NCI-H226 (cell line): ENCODE measurements at regions not wholly inside any gene's neighbourhood (a gene's known extent, or its start where the extent isn't known, plus 50 kb on each side); places are given as distances from the start of the nearest gene placed in this dataset.
"Not testable (repeated sequence)": the region's sequence is repeated elsewhere in the genome, so short reads cannot be mapped to it uniquely, and the experiment has no call there.

ENCODE experiments used
- DNase-seq: peaks from one replicate; pipeline ENCODE4 v3.0.0-alpha.2; 2015

DNA sequence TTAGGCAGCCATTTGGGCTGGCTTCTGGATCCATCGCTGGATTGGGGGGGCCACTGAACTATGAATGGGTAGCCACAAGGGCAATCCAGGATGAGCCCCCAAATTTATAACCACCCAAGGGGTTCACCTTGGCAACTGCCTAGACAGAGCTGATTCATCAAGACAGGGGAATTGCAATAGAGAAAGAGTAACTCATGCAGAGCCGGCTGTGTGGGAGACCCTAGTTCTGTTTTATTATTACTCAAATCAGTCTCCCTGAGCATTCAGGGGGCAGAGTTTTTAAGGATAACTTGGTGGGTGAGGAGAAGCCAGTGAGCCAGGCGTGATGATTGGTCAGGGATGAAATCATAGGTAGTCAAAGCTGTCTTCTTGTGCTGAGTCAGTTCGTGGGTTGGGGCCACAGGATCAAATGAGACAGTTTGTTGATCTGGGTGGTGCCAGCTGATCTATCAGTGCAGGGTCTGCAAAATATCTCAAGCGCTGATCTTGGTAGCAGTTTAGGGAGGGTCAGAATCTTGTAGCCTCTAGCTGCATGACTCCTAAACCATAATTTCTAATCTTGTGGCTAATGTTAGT, 57.9 kb downstream of the DNAJB9 start:
- no peak for DNase-seq

DNA sequence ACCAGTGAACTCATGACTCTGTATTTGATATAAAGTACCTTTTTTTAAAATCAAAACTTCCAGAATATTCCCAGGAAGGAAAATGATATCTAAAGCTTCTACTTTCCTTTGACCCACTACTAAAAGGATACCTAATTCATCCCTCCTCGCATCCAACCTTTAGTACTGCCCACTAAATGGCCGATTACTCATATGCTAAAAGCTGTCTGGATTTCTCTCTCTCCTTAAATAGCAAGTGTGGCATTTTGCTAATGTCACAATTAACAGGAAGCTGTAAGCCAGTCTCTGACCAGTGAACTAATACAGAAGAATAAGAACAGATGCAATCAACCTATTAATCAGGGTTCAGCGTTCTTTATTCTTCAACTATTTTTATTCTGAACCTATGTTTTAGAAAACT, 59.0 kb downstream of the DNAJB9 start:
- DNase-seq = no peak

DNA sequence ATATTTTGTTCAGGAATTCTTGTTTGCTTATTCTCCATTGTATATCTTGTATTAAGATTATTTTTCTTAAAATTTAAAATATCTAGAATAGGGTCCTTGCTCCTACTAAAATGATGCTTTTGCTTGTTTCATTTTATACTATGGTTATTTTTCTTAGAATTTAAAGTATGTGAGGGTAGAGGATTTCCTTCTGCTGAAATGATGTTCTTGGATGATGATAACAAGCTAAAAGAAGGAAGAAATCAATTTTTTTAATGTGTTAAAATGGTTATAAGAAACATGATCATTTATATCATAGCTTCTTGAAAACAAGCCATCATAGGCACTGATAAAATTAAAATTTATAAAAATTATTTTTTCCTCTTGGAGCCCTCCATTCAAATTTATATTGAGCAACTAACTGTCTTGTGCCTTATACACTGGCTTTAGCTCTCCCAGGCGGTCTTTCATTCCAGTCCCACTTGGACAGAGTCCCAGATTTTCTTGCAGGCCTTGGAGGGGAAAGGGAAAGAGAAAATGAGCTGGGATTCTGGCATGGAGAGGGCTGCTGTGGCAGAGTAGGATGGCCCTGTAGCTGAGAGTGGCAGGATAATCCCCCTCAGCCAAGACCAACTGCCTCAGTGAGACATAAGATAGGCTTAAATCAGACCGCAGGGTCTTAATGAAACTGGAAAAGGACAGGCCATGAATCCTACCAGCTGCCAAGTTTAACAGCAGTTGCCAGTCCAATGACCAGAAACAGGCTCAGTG, 60.2 kb downstream of the DNAJB9 start:
- no peak for DNase-seq

DNA sequence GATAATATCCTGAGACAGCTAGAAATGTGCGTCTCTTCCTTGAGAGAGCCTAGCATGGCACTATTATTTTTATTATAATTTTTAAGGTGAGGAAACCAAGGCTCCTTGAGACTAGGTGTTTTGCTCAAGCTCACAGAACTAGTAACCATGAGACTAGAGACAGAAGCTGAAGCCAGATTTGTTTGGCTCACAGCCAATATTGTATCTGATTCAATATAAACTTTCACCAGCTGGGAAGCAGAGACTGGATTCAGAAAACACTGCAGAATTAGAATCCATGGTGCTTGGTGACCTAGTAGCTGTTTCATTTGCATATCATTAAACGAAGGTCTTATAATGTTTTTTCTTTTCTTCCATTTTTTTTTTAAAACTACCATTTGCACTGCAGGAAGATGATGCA, 64.4 kb downstream of the DNAJB9 start:
- no peak for DNase-seq

DNA sequence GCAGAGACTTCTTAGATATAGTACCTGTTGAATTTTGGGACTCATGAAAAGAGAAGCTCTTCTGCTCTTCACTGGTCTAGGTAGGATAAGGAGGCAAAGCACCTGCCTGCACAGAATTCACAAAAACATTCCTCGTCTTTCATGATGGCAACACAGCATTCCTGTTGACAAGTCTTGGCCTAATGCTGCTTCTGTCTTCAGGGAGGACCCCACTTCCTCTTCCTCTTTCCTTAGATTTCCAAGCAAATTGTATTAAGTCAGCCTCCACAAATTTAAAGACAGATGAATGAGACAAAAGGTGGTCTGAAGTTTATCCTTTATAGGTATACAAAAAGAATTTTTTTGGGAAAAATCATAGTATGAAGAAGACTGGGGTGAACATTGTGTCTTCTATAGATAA, 64.9 kb downstream of the DNAJB9 start:
- DNase-seq = no peak

DNA sequence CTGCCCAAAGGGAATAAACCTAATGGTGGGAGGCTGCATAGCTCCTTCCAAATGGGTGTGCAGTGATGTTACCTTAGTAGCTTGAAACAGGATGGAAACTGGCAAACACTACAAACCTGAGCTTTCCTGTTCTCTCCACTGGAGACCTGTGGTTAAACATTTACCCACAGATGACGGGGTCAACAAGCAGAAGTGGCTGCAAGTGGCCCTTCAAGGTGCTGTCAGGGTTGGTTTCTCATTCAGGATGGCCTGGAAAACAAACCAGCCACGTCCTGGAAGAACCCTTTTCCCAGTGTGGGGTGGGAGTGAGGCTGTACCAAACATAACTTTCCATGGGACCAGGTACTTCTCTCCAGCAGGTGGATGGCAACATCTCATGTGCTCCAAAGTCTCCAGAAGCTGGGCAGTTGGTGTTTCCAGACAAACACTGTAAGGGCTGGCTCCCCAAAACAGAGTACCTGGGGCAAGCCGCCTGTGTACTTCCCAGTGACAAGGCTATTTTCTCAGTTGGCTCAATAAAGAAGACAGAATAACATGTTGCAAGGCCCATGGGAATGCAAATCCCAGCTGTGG, 67.5 kb downstream of the DNAJB9 start:
- no peak for DNase-seq

DNA sequence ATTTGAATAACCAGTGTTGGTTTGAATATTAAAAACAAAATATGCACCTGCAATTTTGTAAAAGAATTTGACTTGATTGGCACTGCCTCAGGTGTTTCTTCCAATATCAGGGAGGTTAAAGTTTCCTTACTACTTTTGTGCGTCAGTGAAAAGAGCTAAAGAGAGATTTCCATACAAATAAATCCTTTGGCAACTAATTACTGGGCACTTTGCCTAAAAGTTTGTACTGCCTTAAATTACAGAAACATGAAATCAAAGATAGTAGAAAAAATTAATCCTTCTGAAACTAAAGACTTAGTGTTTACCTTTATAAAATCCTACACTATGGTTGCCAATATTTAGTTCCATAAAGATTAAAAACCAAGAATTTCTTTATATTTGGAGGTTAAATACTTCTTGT, 72.5 kb downstream of the DNAJB9 start:
- no peak for DNase-seq

DNA sequence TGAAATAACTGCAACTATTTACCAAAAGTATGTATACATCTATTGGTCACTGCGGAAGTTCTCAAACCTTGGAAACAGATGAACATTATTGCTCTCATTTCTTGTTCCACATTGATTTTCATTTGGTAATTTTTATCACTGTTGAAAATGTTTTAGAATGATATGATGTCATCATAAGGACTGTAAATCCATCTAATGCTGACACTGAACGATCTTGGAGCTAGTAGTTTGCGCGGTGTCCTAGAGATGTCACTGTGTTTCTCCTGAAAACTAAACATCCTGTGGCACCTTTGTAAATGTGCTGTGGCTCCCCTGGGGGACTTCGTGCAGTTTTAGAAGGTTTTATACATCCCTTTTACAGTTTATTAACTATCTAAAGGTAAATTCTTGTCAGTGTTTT, 73.5 kb downstream of the DNAJB9 start:
- no peak for DNase-seq

DNA sequence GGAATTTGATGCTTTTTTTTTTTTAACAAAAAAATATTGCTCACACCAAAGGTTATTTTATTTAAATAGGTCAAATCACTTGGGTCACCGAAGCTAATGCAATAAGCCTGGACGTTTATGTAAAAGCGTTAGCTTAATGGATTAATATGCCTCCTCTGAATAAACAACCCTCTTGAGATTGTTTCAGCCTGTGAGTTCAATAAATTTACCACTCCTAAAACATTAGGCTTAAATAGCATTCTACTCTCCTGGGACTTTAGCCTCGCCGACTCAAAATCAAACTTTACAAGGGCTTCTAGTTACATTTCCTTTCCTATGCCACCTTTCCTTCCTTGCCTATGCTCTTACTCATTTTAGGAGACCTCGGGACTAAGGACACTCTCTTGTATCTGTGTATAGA, 79.3 kb downstream of the DNAJB9 start:
- no peak for DNase-seq

DNA sequence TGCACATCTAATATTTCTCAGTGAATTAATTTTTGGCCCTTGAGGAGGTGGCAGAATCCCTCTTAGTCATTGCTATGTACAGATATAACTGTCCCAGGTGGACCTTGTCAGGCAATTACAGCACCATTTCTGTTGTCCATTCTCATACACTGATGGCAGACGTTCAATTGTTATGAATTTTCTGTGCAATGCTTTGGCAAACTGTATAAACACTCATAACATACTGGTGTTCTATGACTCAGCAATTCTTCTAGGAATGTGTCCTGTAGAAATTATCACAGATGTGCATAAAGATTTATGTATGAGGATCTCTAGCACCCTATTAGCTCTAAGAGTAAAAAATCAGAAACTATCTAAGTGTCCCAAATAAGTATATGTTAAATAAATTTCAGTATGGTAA, 80.8 kb downstream of the DNAJB9 start:
- peak; percentile 2 for DNase-seq

DNA sequence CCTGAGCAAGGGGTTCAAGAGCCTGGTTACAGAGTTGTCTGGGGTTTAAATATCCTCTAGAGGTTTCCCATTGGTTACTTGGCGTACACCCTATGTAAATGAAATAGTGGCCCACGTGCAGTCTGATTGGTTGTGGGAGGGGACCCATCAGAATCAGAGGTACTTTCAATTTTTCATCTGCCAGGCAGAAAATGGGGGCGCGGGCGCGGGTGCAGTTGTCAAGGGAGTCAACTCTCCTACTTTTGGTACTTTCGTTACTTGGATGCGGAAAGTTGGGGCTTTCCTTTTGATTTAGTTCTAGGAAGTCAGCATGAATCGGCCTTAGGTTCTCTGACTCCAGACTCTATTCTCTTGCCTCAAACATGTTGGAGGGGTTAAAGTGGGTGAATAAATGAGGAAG, 83.2 kb downstream of the DNAJB9 start:
- no peak for DNase-seq

DNA sequence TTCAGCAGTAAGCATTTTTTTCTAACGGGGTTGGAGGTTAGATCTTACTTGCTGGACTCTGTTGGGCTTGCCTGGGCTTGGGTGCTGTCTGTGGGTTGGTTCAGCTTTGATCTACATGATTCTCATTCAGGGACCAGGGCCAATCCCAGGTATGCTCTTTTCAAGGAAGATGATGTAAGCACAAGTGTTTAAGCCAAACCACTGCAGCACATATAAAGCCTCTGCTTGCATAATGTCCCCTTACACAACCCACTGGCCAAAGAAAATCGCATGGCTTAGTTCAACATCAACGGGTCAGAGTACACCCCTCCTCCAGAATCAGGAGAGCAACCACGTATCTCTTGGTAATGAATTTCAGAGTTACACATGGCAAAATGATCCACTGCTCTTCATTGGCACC, 83.9 kb downstream of the DNAJB9 start:
- no peak for DNase-seq

DNA sequence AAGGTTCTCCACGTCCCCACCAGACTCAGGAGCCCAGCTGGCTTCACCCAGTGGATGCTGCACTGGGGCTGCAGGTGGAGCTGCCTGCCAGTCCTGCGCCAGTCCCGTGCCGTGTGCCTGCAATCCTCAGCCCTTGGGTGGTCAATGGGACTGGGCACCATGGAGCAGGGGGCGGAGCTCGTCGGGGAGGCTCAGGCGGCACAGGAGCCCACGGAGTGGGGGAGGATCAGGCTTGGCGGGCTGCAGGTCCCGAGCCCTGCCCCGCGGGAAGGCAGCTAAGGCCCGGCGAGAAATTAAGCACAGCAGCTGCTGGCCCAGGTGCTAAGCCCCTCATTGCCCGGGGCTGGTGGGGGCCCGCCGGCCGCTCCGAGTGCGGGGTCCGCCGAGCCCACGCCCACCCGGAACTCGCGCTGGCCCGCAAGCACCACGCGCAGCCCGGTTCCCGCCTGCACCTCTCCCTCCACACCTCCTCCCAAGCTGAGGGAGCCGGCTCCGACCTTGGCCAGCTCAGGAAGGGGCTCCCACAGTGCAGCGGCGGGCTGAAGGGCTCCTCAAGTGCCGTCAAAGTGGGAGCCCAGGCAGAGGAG, 87.6 kb downstream of the DNAJB9 start:
- not testable (repeated sequence) for DNase-seq

DNA sequence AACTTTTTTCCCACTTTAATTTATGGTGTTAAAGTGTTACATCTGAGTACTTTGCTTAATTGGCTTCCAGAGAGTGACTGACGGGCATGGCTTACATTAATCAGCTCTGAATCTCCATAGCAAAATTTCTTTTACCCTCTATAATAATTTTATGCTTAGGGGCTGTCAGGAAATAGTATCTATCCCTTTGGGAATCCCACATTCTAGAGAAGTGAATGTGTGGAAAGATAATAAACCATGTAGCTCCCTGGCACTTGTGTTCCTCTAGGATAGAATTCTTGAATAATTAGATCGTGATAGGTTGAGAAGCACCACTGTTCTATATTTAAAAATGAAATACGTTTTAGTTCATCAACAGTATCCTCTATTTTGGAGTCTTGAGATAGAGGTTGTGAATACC, 89.6 kb downstream of the DNAJB9 start:
- DNase-seq = no peak

DNA sequence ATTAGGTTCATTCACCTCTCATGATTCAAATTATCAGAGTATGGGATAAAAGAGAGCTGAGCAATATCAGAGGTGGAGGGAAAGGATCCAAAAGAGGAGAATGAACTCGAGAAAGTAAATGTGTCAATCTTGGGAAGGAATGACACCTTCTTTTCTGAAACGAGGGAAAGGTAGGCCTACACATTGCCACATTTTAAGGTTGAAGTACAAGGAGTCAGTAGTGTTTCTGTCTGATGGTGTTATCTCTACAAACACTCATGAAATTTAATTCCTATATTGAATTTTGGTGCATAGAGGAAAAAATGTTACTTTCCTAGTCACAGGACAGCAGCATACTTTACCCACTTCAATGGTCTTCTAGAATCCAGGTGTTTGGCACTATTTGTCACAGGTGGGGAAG, 90.2 kb downstream of the DNAJB9 start:
- DNase-seq = no peak

DNA sequence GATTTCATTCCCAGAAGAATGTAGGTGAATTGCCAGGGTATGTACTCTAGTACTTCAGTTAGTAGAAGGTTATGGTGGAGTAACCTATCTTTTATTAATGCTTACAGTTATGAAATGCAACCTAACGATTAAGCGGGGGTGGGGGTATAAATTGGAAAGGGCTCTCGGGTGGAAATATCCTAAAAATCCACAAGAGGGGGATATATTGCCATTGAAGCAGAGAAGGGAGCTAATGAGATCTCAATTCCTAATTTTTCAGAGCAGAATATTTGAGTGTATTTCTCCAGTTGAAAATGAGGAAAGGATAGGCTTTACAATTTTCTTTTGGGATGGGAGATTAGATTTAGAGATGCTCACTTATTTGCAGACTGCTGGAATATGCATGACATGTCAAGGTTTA, 90.8 kb downstream of the DNAJB9 start:
- no peak for DNase-seq

DNA sequence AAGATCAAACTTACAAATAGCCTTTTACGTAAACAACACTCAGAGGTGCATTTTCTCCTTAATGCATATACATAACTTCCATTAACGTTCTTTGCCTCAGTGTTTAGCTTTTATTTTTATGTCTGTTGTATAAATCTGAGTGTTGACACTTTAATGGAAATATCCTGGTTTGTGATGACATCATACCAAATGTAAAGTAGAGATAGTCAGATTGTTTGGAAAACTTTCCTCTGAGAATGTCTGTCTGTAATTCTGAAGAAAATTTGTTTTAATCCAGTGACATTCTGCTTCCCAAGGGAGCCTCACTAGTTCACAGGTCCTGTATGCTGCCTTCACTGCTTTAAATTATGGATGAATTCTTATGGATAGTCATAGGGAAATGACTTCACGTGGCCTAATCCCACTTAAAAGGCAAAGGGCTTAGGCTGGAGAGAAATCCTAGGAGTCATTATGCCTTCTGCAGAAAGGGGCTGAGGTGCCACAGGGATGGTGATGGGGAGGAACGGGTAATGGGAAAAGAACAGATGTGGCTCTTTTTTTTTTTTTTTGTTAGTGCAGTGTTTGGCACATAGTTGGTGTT, 93.2 kb downstream of the DNAJB9 start:
- DNase-seq = no peak

DNA sequence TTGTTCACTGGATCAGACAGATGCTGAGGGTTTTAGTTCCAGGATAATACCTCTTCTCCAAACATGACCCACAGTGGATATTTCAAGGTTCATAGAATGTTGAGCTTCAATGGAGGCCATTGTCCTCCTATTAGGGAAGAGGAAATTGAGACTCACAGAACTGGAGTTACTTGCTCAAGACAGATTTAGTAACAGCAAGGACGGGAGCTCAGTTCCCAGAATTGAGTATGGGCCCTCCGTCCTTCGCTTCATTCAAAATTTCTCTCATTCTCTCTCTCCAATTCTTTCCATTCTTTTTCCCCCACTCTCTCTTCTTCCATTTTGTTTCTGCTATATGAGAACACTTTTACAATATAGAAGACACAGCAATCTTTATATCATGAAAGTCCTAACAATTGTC, 94.0 kb downstream of the DNAJB9 start:
- no peak for DNase-seq

DNA sequence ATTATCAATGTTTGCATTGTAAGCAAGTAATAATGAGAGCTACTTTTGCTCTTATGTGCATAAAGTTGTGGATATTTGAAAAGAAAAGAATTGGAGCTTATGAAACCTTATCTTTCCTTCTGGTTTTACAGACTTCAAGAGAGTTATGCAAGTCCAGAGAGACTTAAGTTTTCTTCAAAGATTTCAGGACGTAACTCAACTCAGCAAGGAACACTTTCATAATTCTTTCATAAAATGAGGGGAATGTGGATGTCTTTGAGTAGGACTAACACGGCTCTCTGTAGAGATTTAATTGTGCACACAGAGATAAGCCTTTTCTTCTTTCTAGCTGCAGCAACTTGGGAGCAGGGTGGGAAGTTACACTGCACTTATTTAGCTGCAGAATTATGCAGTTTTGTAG, 97.5 kb downstream of the DNAJB9 start:
- DNase-seq = no peak

DNA sequence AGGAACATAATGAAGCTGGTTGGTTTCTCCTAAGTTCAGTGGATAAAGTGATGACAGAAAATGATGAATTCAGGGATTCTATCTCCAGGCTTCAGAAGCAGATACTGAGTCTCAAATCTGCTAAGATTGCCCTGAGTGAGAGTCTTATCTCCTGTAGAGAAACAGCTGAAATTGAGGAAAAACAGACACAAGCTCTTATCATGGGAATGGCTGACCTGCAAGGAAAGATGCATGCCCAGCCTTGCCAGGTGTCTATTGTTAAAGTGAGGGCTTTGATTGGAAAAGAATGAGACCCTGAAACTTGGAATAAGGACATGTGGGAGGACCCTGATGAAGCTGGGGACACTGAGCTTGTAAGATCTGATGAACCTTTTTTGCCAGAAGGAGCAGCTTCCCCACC, 100.3 kb downstream of the DNAJB9 start:
- no peak for DNase-seq

DNA sequence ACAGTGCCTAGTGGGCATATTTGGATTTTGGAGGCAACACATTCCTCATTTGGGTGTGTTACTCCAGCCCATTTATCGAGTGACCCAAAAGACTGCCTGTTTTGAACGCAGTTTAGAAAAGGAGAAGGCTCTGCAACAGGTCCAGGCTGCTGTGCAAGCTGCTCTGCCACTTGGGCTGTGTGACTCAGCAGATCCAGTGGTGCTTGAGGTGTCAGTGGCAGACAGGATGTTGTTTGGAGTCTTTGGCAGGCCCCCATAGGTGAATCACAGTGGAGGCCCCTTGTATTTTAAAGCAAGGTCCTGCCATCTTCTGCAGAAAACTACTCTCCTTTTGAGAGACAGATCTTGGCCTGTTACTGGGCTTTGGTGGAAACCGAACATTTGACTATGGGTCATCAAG, 104.0 kb downstream of the DNAJB9 start:
- DNase-seq = not testable (repeated sequence)

DNA sequence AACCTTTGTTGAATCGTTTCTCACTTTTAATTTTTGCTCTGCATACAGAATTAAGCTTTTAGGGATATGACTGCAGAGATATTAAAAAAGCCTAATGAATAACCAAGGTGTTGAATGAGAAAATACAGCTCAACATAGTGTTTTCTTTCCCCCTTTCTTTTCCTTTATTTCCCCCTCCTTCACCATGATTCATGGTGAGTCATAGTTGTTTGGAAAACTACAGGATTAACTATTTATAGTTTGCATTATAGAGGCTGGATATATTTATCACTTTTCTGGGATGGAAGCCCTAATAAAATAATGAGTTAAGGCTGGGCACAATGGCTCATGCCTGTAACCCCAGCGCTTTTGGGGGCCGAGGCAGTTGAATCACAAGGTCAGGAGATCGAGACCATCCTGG, 115.0 kb downstream of the DNAJB9 start:
- no peak for DNase-seq

DNA sequence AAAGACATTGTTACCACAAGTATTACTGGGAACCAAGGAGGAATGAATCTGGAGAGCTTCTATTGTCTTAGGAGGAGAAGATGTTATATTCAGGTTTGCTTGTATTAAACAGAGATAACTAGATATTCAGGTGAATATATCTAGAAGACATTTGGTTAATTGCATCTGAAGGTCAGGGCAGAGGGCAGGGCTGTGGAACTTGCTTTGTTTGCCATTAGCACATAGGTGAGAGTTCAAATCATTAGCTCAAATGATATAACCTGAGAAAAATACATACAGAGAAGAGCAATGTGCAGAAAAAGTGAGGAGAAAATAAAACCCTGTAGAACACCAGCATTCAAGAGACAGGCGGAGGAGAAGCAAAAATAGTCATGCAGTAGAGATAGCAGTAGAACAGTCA, 116.8 kb downstream of the DNAJB9 start:
- DNase-seq = no peak

DNA sequence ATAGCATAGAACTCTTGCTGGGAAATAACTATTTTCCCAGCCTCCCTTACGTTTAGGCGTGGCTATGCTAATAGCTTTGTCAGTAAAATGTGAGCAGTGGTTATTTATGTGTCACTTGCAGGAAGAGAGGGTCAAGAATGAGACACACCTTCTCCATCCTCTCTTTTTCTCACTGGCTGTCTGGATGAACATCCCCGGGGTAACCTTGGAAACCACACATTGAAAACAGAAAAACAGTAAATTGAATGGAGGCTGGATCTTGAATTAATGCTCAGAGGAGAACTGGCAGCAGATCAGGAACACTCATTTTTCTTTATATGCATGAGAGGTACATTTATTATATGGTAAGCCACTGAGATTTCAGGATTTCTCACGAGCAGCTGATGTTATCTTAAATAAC, 127.6 kb downstream of the DNAJB9 start:
- DNase-seq = no peak
